Muscle of leg (tissue), 3 donors: ENCODE measurements at regions not wholly inside any gene's neighbourhood (a gene's known extent, or its start where the extent isn't known, plus 50 kb on each side); places are given as distances from the start of the nearest gene placed in this dataset.
"Not testable (repeated sequence)": the region's sequence is repeated elsewhere in the genome, so short reads cannot be mapped to it uniquely, and the experiment has no call there.

Experiments used
- DNase-seq: peaks from one replicate; pipeline ENCODE4 v3.0.0; 2013
- H3K27ac ChIP-seq: one replicate; pipeline ENCODE4 v1.5.1; 2013; ENCODE audit warnings: mild to moderate bottlenecking, low read length, control low read depth
- H3K27me3 ChIP-seq: one replicate; pipeline ENCODE4 v1.6.1; 2013; ENCODE audit warnings: low read length; ENCODE audit not compliant: control insufficient read depth, insufficient read depth
- H3K36me3 ChIP-seq: one replicate; pipeline ENCODE4 v1.6.1; 2013; ENCODE audit warnings: low read length; ENCODE audit not compliant: control insufficient read depth, insufficient read depth
- H3K4me1 ChIP-seq: one replicate; pipeline ENCODE4 v1.6.1; 2013; ENCODE audit warnings: low read length; ENCODE audit not compliant: control insufficient read depth, insufficient read depth
- H3K4me3 ChIP-seq: one replicate; pipeline ENCODE4 v1.5.1; 2013; ENCODE audit warnings: low read length, control low read depth
- H3K9me3 ChIP-seq: replicated peaks from 2 replicates; pipeline ENCODE4 v1.6.1; 2013; ENCODE audit warnings: low read depth, low read length; ENCODE audit not compliant: control insufficient read depth
- WGBS: methylation state at CpG from one replicate; pipeline ENCODE4 v1.1.5; 2013; ENCODE audit warnings: missing lambda C conversion rate; ENCODE audit not compliant: insufficient coverage; 5-methylcytosine and 5-hydroxymethylcytosine counted together

DNA sequence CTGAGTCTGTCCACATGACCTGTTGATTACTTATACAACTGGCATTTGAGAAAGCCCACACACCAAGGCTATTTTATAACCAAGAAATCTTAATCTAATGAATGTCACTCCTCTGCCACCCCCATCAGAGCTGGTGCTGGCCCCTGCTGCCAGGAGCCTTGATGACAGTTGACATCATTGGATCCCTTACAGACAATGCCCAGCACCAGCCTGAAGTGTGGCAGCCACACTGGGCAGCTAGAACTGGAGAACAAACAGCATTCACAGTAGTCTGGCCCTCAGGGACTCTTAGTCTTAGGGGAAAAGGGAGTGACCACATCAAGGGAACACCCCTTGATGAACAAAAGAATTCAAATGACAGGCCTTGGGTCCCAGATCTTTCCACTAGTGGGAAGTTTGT lies 840.6 kb downstream of the EPHA3 start:
- H3K27me3 ChIP-seq = no peaks in the 10 kb centered on the region
- peaks cover 5% of the 10 kb centered on the region for H3K4me1 ChIP-seq
- no peaks in the 10 kb centered on the region for H3K36me3 ChIP-seq
- no peak for DNase-seq
- no peak overlapping the region for H3K4me3 ChIP-seq
- no peaks in the 10 kb centered on the region for H3K9me3 ChIP-seq
- H3K27ac ChIP-seq = no peak overlapping the region

DNA sequence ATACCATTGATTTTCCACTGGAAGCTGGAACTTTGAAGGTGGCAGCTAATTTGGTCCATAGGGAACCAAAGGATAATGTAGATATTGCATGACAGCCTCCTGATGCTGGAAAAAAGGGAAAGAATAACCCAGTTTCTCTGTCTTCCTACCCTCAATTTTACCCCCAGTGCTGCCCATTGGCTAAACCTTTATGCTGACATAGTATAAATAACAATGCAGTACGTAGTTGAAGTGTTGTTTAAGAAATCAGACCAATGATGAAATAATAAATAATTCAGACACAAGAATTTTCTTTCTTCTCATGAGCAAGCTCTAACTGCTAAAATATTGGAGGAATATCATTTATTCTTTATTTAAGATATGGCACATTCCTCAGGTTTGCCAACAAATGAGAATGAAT lies 843.4 kb downstream of the EPHA3 start:
- no peak for DNase-seq
- Histone ChIP-seq H3K36me3 (no peaks in the 10 kb centered on the region), H3K27ac (no peak overlapping the region), H3K4me3 (no peak overlapping the region), H3K4me1 (peaks cover 5% of the 10 kb centered on the region), H3K27me3 (no peaks in the 10 kb centered on the region), H3K9me3 (no peaks in the 10 kb centered on the region)
- WGBS = no CpG with 5 or more reads among the region's 1 CpG

DNA sequence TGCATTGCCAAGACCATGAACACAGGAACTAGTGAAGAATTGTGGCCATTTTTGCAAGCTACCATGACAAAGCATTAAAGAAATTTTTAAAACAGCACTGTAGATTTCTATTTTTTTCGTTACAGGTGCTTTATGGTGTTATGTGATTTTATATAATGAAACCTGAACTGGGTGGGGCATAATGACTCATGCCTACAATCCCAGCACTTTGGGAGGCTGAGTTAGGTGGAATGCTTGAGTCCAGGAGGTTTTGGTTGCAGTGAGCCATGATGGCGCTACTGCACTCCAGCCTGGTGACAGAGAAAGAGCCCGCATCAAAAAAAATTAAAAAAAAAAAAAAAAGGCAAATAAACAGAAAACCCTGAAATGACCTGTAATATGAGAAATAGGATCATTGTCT lies 846.7 kb downstream of the EPHA3 start:
- DNase-seq = no peak
- H3K27me3 ChIP-seq = no peaks in the 10 kb centered on the region
- no peaks in the 10 kb centered on the region for H3K36me3 ChIP-seq
- no CpG with 5 or more reads among the region's 3 CpGs for WGBS
- H3K4me3 ChIP-seq = no peak overlapping the region
- H3K4me1 ChIP-seq = peaks cover 2% of the 10 kb centered on the region
- no peaks in the 10 kb centered on the region for H3K9me3 ChIP-seq
- no peak overlapping the region for H3K27ac ChIP-seq

DNA sequence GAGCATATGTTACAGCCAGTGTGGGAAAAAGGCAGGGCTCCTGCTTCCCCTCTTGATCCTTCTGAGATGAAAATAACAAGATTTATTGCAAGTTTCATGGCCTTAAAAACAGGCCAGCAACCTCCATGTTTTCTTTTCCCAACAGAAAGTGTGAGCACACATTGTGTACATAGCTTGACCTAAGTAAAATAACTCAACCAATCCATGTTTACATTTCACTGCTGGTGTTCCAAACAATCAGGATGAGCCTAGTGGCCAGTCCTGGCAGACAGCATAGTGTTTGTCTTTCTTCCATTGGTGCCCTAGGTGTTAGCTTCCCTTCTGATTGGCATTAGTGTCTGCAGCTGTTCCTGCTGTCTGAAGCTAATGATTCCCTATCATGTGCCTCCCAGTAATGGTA lies 847.7 kb downstream of the EPHA3 start:
- no peak overlapping the region for H3K27ac ChIP-seq
- H3K4me3 ChIP-seq = no peak overlapping the region
- H3K27me3 ChIP-seq = no peaks in the 10 kb centered on the region
- no peak for DNase-seq
- peaks cover 2% of the 10 kb centered on the region for H3K4me1 ChIP-seq
- H3K9me3 ChIP-seq = no peaks in the 10 kb centered on the region
- H3K36me3 ChIP-seq = no peaks in the 10 kb centered on the region

DNA sequence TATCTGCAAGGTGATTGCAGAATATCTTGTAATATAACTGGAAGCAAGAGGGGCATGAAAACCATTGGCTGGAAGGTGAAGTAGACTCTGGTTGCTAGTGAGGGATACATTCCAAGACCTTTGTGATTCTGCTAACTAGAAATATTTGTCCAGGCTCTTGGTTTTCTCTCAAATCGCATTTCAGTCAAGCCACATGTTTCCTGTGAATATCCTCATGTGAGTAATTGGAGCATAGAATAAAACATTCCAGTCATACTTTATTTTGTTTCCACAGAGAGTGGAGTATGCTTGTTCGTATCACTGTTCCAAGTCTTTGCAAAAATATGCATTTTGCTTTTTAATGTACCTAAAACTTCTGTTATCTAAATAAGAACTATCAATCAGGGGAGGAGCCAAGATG lies 850.0 kb downstream of the EPHA3 start:
- H3K27ac ChIP-seq = peak overlapping the region; percentile 53
- peaks cover 2% of the 10 kb centered on the region for H3K4me1 ChIP-seq
- no peak overlapping the region for H3K4me3 ChIP-seq
- no peaks in the 10 kb centered on the region for H3K9me3 ChIP-seq
- WGBS = no CpG with 5 or more reads among the region's 2 CpGs
- peak; percentile 89 for DNase-seq
- no peaks in the 10 kb centered on the region for H3K27me3 ChIP-seq
- no peaks in the 10 kb centered on the region for H3K36me3 ChIP-seq

DNA sequence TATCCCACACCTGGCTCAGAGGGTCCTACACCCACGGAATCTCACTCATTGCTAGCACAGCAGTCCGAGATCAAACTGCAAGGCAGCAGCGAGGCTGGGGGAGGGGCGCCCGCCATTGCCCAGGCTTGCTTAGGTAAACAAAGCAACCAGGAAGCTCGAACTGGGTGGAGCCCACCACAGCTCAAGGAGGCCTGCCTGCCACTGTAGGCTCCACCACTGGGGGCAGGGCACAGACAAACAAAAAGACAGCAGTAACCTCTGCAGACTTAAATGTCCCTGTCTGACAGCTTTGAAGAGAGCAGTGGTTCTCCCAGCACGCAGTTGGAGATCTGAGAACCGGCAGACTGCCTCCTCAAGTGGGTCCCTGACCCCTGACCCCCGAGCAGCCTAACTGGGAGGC lies 850.7 kb downstream of the EPHA3 start:
- not testable (repeated sequence) for H3K36me3 ChIP-seq
- 82% methylated on average over 2 of the region's 9 CpGs for WGBS

DNA sequence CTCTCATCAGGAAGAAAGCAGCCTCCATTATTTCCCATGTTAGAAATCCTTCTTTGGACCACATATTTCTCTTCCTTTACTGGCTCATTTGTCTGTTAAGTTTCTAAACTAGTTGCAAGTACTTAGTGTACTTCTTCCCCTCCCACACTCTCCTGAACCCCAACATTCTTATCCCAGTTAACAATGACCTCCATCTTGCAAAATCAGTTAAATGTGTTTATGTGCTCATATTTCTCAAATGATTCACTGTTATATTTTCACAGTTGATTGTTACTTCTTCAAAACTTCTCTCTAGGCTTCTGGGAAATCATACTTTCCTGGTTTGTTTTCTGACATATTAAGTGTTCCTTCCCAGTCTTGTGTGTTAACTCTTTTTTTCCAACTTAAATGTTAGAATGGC lies 856.9 kb downstream of the EPHA3 start:
- no peak for DNase-seq
- no peaks in the 10 kb centered on the region for H3K36me3 ChIP-seq
- H3K9me3 ChIP-seq = no peaks in the 10 kb centered on the region
- no peak overlapping the region for H3K4me3 ChIP-seq
- H3K27ac ChIP-seq = no peak overlapping the region
- H3K4me1 ChIP-seq = no peaks in the 10 kb centered on the region
- no peaks in the 10 kb centered on the region for H3K27me3 ChIP-seq

More for the DNA sequence above, 850.7 kb downstream of the EPHA3 start:
- not testable (repeated sequence) for H3K27me3 ChIP-seq, H3K4me3 ChIP-seq, DNase-seq, H3K4me1 ChIP-seq, H3K9me3 ChIP-seq, H3K27ac ChIP-seq

DNA sequence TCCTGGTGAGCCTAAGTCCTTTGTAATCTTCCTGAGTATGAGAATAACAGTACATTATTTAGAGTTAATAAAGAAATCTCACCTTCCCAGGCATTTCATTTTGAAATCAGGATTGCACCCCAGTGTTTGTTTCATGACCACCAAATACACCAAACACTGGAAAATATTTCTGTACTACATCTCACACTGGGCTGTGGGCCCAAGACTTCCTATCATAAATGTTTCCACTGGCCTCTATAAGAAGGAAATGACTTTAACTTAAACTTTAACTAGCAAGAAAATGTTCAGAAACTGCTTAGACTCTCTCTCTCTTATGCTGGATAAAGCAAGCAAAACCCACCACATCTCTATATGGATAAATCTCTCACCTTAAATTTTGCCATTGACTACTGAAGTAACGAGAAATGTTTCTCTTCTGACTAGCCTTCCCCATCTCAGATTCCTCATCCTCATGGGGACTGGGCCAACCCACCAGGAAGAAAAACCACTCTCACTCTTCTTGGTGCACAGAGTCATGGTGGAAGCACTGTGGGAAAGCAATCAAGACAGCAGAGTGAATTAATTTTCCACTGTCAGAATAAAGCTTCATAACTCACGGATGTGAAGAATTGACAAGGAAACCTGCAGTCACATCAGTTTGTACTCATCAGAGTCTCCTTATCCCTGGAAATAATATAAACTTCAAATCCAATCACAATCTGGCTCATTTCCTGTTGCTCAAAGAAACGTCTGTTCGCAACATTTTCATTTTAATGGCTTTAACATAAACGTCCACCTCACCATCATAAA lies 859.6 kb downstream of the EPHA3 start:
- Histone ChIP-seq H3K27me3 (no peaks in the 10 kb centered on the region), H3K4me3 (no peak overlapping the region), H3K27ac (peak overlapping the region; percentile 66), H3K9me3 (no peaks in the 10 kb centered on the region), H3K4me1 (no peaks in the 10 kb centered on the region), H3K36me3 (no peaks in the 10 kb centered on the region)
- peak; percentile 91 for DNase-seq
- WGBS = 50% methylated on average over 1 of the region's 5 CpGs

DNA sequence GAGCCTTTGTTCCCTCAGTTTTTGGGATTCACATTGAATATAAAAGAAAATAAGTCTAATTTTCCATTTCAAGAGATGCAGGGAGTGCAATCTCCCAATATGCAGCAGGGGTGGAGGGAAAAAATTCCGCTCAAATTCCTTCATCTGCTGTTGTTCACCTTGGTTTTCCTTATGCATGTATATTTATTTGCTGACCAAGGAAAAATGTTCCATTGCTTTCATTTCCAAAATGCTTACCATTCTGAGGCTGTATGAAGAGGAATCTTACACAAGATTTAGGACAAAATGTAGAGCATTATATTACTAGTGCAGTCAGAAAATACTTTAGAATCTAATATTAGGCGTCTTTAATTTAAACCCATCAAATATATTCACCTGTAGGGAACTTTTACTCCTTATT lies 863.9 kb downstream of the EPHA3 start:
- Histone ChIP-seq H3K27ac (no peak overlapping the region), H3K27me3 (no peaks in the 10 kb centered on the region), H3K9me3 (no peaks in the 10 kb centered on the region), H3K4me3 (no peak overlapping the region), H3K36me3 (no peaks in the 10 kb centered on the region), H3K4me1 (no peaks in the 10 kb centered on the region)
- DNase-seq = no peak
- no CpG with 5 or more reads among the region's 2 CpGs for WGBS

DNA sequence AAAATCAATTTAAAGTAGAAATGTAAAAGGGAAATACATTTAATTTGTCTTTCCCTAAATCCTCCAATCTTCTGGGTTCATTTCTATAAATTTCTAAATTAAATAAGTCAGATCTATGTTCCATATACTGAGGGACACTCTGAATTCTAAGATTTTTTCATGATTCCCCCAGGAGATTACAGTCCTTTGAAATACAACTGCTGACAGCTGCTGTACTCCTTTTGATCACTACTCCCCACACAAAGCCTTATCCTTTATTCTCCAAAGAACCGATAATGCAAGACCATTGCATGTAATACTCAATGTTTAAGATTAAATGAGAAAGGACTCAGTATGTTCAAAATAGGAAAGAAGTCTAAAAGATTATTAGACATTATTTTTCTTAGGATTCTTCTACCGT lies 865.7 kb downstream of the EPHA3 start:
- WGBS = 33% methylated on average over 1 of the region's 2 CpGs
- no peaks in the 10 kb centered on the region for H3K36me3 ChIP-seq
- H3K4me1 ChIP-seq = no peaks in the 10 kb centered on the region
- no peak for DNase-seq
- H3K4me3 ChIP-seq = no peak overlapping the region
- H3K27ac ChIP-seq = no peak overlapping the region
- H3K27me3 ChIP-seq = no peaks in the 10 kb centered on the region
- H3K9me3 ChIP-seq = no peaks in the 10 kb centered on the region

DNA sequence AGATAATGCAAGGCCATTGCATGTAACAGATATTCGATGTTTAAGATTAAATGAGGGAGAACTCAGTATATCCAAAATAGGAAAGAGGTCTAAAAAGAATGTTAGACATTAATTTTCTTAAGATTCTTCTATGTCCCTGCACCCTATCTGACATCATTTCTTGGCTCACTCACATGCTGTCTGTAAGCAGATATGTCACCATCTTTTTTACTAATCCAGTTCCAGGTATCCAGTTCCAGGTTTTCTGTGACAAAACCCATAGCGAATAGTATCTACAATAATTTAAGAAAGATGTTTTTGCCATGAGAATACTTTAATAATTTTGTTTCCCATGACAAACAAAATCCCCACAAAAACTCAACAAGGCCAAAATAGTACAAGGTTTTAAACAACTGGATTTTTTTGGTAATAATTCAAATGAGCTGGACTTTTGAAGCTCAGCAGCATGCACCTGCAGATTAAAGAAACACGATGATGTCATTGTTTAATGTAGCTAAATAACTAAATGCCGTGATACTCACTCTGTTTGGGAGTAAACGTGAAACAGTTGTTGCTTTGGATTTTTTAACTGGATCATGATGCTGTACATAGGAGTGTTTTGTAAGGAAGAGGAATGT lies 867.6 kb downstream of the EPHA3 start:
- peak; percentile 88 for DNase-seq
- no peaks in the 10 kb centered on the region for H3K9me3 ChIP-seq
- H3K36me3 ChIP-seq = no peaks in the 10 kb centered on the region
- no peaks in the 10 kb centered on the region for H3K27me3 ChIP-seq
- no peaks in the 10 kb centered on the region for H3K4me1 ChIP-seq
- H3K4me3 ChIP-seq = no peak overlapping the region
- peak overlapping the region; percentile 42 for H3K27ac ChIP-seq
- 67% methylated on average over 1 of the region's 5 CpGs for WGBS
